ENCODE measurements at regions not wholly inside any gene's neighbourhood (a gene's known extent, or its start where the extent isn't known, plus 50 kb on each side); places are given as distances from the start of the nearest gene placed in this dataset.

DNA sequence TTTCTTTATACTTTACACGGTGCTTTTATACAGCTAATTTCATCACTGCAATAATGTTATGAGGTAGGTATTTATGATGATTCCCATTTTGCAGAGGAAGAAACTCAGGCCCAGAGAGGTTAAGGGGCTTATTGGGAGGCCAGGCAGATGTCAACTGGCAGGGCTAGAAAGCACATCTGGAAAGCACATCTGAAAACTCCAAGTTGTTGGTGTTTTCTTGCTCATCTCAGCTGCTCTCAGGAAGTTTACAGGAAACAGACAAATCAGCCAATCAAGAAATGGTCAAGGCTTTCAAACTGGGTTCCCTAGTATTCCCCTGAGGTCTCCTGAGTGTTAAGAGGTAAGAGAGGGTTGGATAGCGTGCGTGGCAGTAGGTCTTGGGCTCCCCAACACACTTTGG, 124.1 kb upstream of the MED13L start:
- DNase-seq (ENCODE audit: low read depth in 2 of 2), result no peak

DNA sequence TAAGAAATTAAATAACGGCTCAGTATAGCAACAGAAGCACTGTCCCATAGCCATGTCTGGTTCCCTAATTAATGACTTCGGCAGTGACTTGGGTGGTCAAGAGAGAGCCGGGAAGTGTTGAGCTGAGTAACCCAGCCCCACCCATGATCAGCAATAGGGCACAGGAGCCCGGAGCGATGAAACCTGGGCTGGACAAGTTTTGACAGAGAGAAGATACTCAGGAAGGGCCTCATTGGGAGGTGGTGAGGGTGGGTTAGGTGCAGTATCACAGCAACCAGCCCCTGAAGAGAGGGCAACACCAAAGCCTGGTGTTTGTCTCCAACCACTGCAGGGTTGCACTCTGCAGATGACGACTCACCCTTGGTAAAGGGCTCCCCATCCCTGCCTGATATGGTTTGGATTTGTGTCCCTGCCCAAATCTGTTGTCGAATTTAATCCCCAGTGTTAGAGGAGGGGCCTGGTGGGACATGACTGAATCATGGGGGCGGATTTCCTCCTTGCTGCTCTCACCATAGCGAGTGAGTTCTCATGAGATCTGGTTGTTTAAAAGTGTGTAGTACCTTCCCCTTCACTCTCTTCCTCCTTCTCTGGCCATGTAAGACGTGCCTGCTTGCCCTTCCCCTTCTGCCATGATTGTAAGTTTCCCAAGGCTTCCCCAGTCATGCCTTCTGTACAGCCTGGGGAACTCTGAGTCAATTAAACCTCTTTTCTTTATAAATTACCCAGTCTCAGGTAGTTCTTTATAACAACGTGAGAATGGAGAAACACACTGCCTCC, 124.9 kb upstream of the MED13L start:
- no peak for DNase-seq (ENCODE audit: low read depth in 2 of 2)

DNA sequence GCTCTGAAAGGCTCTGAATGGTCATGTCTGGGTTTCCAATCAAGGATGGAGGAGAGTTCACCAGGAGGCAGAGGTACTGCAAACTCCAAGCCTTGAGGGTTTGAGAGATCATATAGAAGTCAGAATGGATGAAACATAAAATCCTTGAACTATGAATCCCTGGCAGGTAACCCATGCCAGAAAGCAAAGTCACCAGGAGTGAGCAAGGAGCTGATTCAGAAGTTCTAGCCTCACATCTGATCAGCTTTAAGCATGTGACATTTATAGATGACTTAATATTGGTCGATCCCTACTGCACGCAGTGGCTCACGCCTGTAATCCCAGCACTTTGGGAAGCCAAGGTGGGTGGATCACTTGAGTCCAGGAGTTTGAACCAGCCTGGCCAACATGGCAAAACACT, 126.1 kb upstream of the MED13L start:
- no peak for DNase-seq (ENCODE audit: low read depth in 2 of 2)

DNA sequence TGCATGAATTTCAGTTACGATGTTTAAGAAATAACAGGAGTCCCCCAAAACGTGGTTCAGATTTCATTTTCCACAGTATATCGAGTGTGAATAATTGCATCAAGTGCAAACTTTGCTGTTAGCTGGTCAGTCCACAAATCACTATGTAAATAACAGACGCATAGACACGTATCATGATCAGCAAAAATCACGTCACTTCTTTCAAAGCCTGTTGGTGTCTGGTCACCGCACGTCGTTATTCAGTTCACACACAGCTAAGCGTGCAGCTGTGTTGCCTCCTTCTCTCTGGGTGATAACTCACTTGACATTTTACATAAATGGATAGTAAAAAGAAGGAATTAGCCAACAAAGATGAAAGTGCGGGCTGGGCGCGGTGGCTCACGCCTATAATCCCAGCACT, 126.8 kb upstream of the MED13L start:
- no peak for DNase-seq (ENCODE audit: low read depth in 2 of 2)

DNA sequence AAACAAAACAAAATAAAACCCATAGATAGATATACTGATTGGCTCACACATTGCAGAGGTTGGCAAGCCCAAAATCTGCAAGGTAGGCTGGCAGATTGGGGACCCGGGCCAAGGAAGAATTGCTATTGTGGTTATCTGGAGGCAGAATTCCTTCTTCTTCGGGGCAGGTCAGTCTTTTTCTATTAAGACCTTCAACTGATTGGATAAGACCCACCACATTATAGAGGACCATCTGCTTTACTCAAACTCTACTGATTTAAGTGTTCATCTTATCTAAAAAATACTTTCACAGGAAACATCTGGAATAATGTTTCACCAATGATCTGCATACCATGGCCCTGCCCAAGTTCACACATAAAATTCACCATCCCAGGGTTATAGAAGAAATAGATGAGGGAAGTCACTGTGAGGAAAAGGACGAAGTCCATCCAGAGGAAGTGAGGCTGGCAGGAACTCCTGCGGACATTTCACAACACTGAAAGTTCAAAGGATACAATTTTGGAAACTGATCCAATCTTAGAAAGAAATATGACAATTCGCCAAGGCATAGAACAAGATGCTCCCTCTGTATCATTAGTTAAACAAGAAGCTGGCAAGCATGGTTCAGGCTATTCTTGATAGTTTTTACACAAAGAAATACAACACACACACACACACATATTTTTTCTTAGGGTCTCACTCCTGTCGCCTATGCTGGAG, 127.6 kb upstream of the MED13L start:
- DNase-seq (ENCODE audit: low read depth in 2 of 2), result no peak

DNA sequence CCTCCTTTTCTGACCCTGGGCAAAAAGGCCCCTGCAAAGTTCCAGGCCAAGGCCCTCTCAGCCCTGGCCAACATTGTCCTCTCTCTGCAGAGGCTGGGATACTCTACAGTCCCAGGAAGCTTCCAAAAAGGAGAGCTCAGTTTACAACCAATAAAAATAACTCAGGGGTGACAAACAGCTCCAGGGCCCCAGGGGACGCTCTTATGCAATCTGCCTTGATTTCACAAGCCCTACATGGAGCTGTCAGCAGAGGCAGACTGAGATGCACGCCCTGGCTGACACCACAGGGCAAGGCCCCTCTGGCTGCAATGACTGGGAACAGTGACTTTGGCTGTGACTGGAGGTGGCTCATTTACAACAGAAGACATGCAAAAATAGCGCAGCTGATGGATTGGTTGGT, 129.0 kb upstream of the MED13L start:
- no peak for DNase-seq (ENCODE audit: low read depth in 2 of 2)

DNA sequence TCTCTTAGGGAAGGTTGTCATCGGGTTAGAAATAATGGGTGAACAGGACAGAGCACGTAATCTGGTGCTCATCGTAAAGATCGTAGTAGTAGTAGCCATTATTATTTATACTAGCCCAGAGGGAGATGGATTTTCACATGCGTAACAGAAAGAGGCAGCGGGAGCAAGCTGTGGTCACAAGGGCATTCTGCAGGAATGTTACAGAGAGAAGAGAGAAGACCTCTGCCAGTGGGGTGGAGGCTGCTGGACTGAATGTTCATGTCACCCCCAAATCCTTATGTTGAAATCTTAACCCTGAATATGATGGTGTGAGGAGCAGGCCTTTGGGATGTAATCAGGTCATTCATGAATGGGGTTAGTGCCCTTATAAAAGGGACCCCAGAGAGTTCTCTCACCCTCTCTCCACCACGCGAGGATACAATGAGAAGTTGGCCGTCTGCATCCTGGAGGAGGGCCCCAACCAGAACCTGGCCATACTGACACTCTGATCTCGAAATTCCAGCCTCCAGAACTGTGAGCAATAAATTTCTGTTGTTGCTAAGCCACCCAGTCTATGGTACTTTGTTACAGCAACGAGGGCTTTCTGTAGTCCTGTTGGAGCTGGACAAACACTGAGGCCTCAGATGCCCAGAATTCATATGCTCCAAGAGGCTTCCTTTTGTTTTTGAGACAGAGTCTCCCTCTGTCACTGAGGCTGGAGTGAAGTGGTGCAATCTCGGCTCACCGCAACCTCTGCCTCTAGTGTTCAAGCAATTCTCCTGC, 131.2 kb upstream of the MED13L start:
- no peak for DNase-seq (ENCODE audit: low read depth in 2 of 2)

DNA sequence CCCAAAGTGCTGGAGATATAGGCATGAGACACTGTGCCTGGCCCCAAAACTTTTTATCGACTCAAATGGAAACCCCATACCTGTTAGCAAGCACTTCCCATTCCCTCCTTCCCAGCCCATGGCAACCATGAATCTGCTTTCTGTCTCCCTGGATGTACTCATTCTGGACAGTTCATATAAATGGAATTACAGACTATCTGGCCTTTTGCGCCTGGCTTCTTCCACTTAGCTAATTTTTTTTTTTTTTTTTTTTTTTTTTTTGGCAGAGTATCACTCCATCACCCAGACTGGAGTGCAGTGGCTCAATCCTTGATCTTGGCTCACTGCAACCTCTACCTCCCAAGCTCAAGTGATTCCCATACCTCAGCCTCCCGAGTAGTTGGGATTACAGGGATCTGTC, 134.5 kb upstream of the MED13L start:
- DNase-seq (ENCODE audit: low read depth in 2 of 2), result no peak

DNA sequence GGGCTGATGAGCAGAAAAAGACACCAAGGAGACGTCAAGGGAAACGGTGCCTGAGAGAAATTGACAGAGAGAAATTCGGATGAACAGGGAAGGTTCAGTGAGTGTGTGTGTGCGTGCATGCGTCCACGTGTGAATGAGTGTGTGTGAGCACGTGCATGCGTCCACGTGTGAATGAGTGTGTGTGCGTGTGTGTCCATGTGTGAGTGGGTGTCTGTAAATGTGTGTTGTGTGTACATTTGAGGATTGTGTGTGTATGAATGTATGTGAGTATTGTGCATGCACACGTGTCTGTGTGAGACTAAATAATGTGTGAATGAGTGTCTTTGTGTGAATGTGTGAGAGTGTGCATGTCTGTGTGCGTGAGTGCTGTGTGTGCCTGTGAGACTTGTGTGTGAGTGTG, 137.4 kb upstream of the MED13L start:
- no peak for DNase-seq (ENCODE audit: low read depth in 2 of 2)

DNA sequence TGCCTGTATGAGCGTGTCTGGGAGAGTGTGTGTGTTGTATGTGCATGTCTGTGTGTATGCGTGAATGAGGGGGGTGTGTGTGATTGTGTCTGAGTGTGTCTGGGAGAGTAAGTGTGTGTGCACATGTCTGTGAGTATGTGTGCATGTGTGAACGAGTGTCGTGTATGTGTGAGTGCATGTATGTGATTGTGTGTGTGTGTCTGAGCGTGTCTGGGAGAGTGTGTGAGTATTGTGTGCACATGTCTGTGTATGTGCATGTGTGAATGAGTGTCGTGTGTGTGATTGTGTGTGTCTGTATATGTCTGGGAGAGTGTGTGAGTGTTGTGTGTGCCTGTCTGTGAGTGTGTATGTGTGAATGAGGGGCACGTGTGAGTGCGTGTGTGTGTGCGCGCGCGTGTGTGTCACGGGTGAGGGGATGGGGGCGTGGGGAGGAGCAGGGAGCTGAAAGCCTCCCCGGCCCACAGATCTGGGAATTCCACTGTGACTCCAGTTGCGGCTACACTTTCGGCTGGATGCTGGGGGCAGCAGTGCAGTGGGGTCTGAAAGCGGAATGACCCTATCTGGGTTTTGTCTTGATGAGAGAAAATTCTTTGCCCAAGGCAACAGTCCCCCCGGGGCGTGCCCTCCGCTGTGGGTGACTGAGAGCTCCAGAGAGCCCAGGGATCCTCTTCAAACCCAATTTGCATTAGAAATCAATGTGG, 138.1 kb upstream of the MED13L start:
- DNase-seq (ENCODE audit: low read depth in 2 of 2), result no peak

DNA sequence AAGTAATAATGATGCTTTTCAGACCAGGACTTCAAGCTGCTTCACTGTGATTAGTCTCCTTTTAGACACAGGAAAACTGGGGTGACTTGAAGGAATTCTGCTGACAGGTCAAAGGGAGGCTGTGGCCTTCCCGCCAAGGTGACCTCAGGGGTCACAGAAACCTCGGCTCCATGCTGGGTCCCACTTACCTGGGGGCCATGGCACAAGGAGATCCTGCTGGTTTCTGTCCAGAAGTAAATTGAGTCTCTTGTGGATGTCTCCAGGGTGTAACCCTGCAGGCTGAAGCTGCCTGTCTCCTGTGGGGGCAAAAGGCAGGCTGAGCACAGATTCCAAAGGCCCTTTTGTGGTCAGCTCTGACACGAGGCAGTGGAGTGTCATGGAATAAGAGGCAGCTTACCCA, 138.7 kb upstream of the MED13L start:
- no peak for DNase-seq (ENCODE audit: low read depth in 2 of 2)

DNA sequence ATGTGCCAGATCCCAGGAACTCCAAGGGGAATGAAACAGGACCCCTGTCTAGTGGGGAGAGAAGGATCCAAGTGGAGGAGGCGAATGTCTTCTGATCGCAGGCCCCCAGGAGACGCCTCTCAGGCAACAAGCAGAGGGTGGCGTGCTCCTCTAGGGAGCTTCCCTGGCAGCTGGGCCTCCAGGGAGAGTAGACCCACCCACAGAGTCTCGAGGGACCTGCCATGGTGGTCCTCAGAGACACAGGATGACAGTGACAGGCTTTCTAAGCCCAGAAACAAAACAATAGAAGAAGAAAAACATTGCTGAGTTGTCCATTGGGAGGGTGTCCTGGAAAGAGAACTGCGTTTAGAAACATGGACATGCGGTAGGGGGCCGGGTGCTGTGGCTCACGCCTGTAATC, 140.6 kb upstream of the MAP1LC3B2 start:
- DNase-seq (ENCODE audit: low read depth in 2 of 2), result no peak

DNA sequence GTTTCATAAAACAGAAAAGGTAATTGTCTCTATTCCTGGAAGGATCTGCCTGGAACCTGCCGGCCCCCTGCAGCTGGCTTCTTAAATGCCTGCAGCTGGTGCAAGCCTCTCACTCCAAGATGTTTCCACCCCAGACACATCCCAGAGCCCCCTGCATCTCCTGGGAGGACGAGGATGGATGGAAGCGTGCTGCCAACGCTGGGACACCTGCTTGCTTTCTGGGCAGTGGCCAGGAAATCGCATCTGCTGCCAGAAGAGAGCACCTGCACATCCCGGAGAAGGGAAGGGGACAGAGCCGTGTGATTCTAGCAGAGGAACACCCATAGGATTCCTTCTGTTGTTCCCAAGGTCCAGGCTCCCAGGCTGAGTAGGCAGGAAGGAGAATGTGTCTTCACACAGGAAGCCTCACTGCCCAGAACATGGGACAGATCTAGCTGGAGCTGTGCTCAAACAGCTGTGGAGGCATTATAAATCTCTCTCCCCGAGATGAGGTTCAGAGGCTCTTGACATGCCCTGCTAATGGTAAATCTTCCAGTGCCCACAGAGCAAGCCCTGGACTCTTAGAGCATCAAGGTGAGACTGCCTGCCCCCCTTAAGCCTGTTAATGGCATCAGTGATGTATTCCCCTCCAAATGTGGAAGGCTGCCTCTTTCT, 138.8 kb upstream of the MAP1LC3B2 start:
- no peak for DNase-seq (ENCODE audit: low read depth in 2 of 2)

DNA sequence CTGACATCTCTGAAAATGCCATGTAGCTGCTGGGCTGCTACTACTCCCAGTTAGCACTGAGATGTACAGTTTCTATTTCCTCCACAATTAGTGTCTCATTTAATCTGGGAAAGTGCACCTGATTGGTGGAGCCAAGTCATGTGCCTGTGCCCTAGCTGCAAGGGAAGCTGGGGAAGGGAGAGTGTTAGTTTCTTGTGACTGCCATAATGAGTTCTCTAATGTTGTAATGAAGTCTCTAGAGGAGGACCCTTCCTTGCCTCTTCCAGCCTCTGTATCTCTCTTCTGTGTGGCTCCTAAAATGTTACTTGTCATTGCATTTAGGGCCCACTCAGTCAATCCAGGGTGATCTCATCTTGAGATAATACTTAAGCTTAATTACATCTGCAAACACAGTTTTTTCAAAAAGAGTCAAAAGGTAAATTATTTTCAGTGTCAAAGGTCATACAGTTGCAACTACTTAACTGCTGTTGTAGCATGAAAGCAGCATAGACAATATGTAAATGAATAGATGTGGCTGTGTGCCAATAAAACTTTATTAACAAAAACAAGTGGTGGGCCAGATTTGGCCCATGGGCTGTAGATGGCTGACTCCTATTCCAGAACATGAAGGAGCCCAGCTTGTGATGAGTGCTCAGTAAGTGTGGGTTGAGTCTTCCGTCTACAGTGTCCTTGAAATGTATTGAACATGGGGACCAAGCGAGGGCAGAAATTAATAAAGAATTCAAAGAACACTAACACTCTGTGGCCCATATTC, 137.2 kb upstream of the MAP1LC3B2 start:
- no peak for DNase-seq (ENCODE audit: low read depth in 2 of 2)

DNA sequence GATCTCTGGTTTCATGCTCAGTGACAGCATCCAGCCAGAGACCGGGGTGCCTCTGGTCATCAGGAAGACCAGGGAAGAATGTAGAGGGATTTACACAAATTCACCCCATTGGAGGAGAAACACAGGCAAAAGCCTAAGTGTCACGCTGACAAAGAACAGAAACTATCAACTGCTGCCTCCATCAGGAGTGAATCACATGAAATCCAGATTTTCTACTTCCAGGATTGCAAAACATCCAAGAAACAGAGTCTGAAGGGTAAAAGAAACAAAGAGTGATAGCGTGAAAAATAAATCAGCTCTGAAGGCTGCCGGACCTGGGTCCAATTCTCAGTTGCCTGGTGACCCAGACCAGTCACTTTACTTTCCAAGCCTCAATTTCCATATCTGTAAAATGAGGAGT, 136.1 kb upstream of the MAP1LC3B2 start:
- DNase-seq (ENCODE audit: low read depth in 2 of 2), result no peak

DNA sequence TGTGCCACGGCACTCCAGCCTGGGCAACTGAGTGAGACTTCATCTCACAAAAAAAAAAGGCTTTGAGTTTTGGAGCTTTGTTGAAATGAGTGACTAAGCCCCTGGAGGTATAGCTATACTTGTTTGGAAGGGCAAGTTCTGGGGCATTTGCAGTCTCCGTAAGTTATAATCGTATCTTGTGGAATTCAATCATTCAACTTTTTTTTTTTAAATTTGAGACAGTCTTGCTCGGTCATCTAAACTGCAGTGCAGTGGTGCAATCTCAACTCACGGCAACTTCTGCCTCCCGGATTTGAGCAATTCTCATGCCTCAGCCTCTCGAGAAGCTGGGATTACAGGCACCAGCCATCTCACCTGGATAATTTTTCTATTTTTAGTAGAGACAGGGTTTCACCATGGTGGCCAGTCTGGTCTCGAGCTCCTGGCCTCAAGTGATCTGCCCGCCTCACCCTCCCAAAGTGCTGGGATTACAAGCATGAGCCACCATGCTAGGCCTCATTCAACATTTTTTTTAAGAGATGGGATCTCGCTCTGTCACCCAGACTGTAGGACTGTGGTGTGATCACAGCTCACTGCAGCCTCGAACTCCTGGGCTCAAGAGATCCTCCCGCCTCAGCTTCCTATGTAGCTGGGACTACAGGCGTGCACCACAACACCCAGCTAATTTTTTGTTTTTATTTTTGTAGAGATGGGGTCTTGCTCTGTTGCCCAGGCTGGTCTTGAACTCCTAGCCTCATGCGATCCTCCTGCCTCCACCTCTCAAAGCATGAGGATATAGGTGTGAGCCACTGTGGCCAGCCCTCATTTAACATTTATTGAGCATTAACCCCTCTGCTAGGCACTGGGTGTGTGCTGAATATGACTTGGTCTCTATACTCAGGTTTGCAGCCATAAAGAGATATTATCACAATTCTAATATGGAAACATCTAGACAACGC, 133.7 kb upstream of the MAP1LC3B2 start:
- no peak for DNase-seq (ENCODE audit: low read depth in 2 of 2)

DNA sequence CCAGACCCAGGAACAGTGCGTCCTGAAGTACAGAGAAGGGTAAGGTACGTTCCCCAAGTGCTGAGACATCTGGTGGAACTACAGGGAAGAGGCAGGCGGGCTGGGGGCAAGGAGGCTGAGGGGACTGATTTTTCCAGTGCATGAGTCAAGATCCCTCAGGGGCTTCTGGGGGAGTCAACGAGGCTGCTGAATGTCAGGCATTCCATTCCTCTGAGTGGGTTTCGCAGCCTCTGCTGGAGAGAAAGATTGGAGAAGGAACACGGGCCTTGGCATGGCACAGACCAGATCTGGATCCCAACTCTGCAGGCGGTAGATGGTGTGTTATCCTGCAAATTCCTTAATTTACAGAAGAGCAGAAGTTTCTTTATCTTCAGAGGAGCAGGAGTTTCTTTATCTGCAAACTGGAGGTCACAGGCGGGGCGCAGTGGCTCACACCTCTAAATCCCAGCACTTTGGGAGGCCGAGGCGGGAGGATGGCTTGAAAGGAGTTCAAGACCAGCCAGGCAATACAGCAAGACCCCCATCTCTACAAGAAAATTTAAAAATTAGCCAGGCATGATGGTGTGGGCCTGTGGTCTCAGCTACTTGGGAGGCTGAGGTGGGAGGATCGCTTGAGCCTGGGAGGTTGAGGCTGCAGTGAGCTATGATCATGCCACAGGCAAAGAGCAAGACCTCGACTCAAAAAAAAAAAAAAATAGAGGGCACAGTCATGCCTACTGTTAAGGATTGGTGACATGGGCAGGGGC, 132.6 kb upstream of the MAP1LC3B2 start:
- no peak for DNase-seq (ENCODE audit: low read depth in 2 of 2)

DNA sequence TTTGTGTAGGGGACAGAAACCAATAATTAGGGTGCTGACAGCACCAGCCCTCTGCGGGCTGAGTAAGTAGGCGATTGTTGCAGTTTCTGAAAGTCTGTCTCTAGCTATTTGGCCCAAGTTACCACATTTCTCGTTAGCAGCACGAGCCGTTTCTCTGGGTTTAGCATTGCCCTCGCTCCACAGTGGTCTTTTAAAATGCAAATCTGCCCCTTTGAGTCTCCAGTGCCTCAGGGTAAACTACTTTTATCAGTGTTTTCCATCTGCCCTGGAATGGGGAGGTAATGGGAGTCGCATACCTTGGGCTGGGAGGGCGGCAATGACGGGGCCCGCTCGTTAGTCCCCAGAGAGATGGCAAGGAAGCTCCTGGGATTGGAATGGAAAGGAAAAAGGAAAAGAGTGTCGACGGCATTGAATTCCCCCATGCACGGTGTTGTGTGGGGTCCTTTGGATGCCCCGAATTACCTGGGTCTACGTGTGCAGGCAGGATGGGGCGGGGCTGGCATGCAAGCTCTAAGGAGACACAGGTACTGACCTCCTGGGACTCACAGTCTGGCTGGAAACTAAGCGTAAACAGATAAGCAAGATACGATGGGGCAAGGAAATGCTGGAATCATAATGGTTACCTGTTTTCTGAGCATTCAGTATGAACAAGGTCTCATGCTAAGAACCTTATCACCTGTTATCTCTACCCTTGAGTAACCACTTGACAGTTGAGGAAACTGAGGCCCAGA, 131.8 kb upstream of the MAP1LC3B2 start:
- no peak for DNase-seq (ENCODE audit: low read depth in 2 of 2)
